ENCODE measurements at regions not wholly inside any gene's neighbourhood (a gene's known extent, or its start where the extent isn't known, plus 50 kb on each side); places are given as distances from the start of the nearest gene placed in this dataset.

GRCh38 chr1:221923929-221924598 is 182.2 kb upstream of the DUSP10 start:
- Histone ChIP-seq H3K27ac (no peak overlapping the region), H3K4me3 (no peak overlapping the region), H3K9me3 (peaks cover 0 to 3% (median 0%) of the 10 kb centered on the region in 4 donors), H3K36me3 (no peaks in the 10 kb centered on the region), H3K4me1 (no peaks in the 10 kb centered on the region), H3K27me3 (no peaks in the 10 kb centered on the region)
- 82 to 84% (median 83%) methylated on average over 8 of the region's 8 CpGs for WGBS, 5 donors
- DNase-seq: no peak
- intact Hi-C loops (cut with DNase I; ENCODE audit: low total_unique reads): no loop called here
- TF ChIP-seq, protein P1, sequence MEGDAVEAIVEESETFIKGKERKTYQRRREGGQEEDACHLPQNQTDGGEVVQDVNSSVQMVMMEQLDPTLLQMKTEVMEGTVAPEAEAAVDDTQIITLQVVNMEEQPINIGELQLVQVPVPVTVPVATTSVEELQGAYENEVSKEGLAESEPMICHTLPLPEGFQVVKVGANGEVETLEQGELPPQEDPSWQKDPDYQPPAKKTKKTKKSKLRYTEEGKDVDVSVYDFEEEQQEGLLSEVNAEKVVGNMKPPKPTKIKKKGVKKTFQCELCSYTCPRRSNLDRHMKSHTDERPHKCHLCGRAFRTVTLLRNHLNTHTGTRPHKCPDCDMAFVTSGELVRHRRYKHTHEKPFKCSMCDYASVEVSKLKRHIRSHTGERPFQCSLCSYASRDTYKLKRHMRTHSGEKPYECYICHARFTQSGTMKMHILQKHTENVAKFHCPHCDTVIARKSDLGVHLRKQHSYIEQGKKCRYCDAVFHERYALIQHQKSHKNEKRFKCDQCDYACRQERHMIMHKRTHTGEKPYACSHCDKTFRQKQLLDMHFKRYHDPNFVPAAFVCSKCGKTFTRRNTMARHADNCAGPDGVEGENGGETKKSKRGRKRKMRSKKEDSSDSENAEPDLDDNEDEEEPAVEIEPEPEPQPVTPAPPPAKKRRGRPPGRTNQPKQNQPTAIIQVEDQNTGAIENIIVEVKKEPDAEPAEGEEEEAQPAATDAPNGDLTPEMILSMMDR (IDR thresholded peaks at IDR 0.05): no peak
- TF ChIP-seq EP300 (IDR thresholded peaks at IDR 0.05) (no peak), POLR2AphosphoS5 (IDR thresholded peaks at IDR 0.05) (no peak)

DNA sequence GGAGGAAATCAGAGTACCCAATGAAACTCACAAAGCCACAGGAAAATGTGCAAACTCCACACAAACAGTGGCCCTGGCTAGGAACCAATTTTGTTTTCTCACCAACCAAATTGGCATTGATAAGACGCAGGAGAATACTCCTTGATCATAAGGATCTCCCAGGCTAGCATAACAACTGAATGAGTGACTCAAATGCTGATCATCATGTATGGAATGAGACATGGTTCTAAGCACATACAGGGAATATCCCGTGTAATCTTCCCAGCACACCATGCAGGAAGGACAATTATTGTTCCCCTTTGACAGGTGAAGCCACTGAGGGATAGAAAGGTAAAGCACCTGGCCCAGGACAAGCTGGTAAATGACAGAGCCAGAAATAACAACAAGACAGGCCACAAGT is 180.0 kb upstream of the DUSP10 start:
- Histone ChIP-seq H3K4me3 (no peak overlapping the region), H3K4me1 (no peaks in the 10 kb centered on the region), H3K27me3 (no peaks in the 10 kb centered on the region), H3K9me3 (no peaks in the 10 kb centered on the region), H3K27ac (no peak overlapping the region), H3K36me3 (no peaks in the 10 kb centered on the region)
- no peak for DNase-seq
- intact Hi-C loops (cut with DNase I; ENCODE audit: low total_unique reads): no loop called here
- TF ChIP-seq EP300 (IDR thresholded peaks at IDR 0.05) (no peak), POLR2A (IDR thresholded peaks at IDR 0.05) (no peak), POLR2AphosphoS5 (IDR thresholded peaks at IDR 0.05) (no peak)
- TF ChIP-seq, protein P1 (IDR thresholded peaks at IDR 0.05): no peak
- 67 to 85% (median 78%) methylated on average over 2 of the region's 2 CpGs for WGBS, 5 donors

DNA sequence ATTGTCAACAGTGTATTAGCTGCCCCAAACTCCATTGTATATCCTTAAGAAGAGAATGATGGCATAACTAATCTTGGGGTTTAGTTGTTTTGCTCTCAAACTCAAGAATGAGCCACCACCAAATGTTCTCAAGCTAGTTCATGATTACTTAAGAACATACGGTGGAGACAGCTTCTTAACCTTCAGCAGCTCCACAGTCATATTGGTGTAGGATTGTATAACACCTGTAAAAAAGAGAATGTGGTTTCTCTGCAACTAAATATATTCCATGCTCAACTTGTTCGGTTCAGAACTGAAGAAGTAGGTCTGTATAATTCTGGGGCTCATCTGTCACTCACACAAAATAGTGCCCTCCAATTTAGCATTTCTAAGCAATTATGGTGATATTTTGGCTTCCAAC is 177.9 kb upstream of the DUSP10 start:
- H3K27me3 ChIP-seq: no peaks in the 10 kb centered on the region
- no peak for DNase-seq
- no peak overlapping the region for H3K4me3 ChIP-seq
- H3K36me3 ChIP-seq: no peaks in the 10 kb centered on the region
- 71 to 87% (median 74%) methylated on average over 2 of the region's 2 CpGs for WGBS, 5 donors
- H3K9me3 ChIP-seq: no peaks in the 10 kb centered on the region
- no peaks in the 10 kb centered on the region for H3K4me1 ChIP-seq
- no peak for TF ChIP-seq POLR2AphosphoS5 (IDR thresholded peaks at IDR 0.05)
- TF ChIP-seq, protein P1 (IDR thresholded peaks at IDR 0.05): no peak
- TF ChIP-seq POLR2A (IDR thresholded peaks at IDR 0.05): no peak
- TF ChIP-seq EP300 (IDR thresholded peaks at IDR 0.05): no peak
- H3K27ac ChIP-seq: no peak overlapping the region
- intact Hi-C loops (cut with DNase I; ENCODE audit: low total_unique reads): no loop called here

- Histone ChIP-seq H3K4me3 (no peak overlapping the region), H3K36me3 (no peaks in the 10 kb centered on the region), H3K27ac (no peak overlapping the region), H3K27me3 (no peaks in the 10 kb centered on the region), H3K9me3 (no peaks in the 10 kb centered on the region), H3K4me1 (no peaks in the 10 kb centered on the region)
- TF ChIP-seq POLR2A (IDR thresholded peaks at IDR 0.05) (no peak), POLR2AphosphoS5 (IDR thresholded peaks at IDR 0.05) (no peak), EP300 (IDR thresholded peaks at IDR 0.05) (no peak)
- TF ChIP-seq, protein P1 (IDR thresholded peaks at IDR 0.05): no peak
- no peak for DNase-seq
- intact Hi-C loops (cut with DNase I; ENCODE audit: low total_unique reads): no loop called here
- WGBS, 5 donors: 45 to 66% (median 60%) methylated on average over 1 of the region's 1 CpG
Observed at GRCh38 chr1:221919341-221919740, 177.5 kb upstream of the DUSP10 start.

All from stomach (tissue), 8 donors.